ENCODE measurements at regions not wholly inside any gene's neighbourhood (a gene's known extent, or its start where the extent isn't known, plus 50 kb on each side); places are given as distances from the start of the nearest gene placed in this dataset.
"Not testable (repeated sequence)": the region's sequence is repeated elsewhere in the genome, so short reads cannot be mapped to it uniquely, and the experiment has no call there.

- no peak for DNase-seq (ENCODE audit: low read depth)
Observed at GRCh38 chr14:106141242-106142220, 615.1 kb downstream of the TMEM121 start.

GRCh38 chr14:106145731-106146130 lies 619.3 kb downstream of the TMEM121 start:
- DNase-seq (ENCODE audit: low read depth) = not testable (repeated sequence)

- DNase-seq (ENCODE audit: low read depth) = peak; percentile 40
Observed at GRCh38 chr14:106153362-106153955, 627.1 kb downstream of the TMEM121 start.

- DNase-seq (ENCODE audit: low read depth) = no peak
Observed at GRCh38 chr14:106163316-106163715, 636.9 kb downstream of the TMEM121 start.

DNA sequence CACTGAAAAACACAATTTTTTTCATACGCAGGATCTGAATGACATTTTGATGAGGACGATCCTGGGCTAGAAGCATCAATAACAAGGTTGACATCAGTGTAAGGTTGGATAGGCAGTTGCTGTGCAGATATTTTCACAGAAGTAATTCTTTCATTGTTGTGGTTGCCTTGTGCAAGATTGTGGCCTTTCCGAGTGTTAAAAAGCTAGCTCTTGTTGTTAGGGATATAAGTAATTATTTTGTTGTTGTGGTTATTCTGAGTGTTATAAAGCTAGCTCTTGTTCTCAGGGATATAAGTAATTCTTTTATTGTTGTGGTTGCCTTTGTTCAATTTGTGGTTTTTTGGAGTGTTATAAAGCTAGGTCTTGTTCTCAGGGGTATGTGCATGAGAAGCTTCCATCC lies 637.4 kb downstream of the TMEM121 start:
- not testable (repeated sequence) for DNase-seq (ENCODE audit: low read depth)

DNA sequence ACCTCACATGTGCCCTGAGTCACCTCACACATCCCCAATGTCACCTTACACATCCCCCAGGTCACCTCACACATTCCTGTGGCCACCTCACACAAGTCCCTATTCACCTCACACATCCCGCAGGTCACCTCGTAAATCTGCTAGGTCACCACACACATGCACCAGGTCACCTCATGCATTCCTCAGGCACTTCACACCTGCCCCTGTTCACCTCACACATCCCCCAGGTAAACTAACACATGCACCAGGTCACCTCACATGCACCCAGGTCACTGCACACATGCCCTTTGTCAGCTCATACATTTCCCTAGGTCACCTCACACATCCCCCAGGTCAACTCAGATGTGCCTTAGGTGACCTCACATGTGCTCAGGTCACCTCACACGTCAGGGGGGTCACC lies 639.8 kb downstream of the TMEM121 start:
- no peak for DNase-seq (ENCODE audit: low read depth)

- DNase-seq (ENCODE audit: low read depth) = no peak
Observed at GRCh38 chr14:106166650-106167204, 640.3 kb downstream of the TMEM121 start.

DNA sequence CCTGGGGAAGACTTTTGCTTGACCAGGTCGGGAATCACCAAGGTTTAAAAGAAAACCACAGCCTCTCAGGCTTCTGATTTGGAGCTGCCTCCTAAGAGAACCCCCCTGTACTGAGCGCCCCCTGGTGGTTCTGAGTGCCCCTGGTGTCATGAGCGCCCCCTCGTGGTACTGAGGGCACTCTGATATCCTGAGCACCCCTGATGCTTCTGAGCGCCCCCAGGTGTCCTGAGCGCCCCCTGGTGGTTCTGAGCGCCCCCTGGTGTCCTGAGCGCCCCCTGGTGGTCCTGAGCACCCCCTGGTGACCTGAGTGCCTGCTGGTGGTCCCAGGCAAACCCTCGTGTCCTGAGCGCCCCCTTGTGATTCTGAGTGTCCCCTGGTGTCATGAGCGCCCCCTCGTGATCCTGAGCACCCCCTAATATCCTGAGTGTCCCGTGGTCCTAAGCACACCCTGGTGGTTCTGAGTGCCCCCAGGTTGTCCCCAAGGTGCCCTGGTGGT lies 643.8 kb downstream of the TMEM121 start:
- peak; percentile 30 for DNase-seq (ENCODE audit: low read depth)

GRCh38 chr14:106174206-106174605 lies 647.8 kb downstream of the TMEM121 start:
- DNase-seq (ENCODE audit: low read depth) = peak; percentile 61

DNA sequence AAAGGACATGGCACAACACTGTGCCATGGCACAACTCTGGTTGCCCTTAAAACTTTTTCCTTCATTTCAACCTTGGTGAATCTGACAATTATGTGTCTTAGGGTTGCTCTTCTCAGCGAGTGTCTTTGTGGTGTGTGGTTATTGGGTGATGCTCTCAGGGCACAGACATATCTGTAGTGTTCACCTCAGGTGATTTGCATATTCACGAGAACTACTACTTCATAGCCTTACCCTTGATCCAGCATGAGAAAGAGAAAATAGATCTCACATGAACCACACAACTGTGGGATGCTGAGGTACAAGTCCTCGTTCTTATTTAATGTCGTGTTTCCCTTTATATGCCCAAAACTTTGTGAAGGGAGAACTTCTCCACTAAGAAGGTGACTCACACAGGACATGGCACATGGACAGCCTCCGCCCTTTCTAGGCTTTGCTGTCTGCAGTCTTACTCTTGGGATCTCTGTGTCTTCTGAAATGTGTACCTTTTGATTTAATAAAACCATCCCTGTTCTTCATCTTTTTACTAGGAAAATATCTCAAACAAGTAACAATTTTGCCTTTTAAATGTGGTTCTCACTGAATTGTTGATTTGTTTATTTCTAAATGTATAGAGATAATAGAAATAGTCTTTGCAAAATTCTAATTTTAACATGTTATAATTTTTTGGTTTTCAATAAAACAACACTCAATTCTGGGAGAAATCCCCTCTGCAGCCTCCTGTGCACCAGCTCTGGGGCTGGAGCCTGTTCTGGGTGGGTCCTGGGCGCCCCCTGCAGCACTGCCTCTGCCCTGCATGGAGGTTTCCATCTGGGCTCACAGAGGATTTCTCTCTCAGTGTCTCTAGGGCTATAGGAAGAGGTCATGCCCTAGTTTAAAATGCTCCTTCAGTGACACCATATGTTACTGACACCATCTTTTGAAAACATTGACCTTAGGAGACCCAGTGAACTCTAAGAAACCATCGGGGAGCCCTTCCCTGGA lies 651.2 kb downstream of the TMEM121 start:
- peak; percentile 11 for DNase-seq (ENCODE audit: low read depth)

DNA sequence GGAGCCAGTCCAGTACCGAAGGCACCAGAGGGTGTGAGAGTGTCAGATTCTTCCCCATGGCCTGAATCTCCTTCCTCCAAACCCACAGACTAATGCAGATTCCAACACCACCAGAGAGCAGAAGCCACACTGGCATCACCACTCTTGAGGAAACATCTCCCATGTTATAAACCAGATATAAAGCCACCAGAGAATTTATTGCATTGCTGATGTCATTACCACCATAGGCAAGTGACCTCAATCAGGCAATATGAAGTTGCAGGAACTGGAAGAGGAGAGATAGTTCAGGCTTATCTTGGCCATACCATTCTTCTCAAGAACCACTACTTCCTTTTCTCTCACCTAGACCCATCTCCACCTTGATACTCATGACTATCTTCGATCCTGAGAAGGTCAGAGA lies 653.4 kb downstream of the TMEM121 start:
- no peak for DNase-seq (ENCODE audit: low read depth)

DNA sequence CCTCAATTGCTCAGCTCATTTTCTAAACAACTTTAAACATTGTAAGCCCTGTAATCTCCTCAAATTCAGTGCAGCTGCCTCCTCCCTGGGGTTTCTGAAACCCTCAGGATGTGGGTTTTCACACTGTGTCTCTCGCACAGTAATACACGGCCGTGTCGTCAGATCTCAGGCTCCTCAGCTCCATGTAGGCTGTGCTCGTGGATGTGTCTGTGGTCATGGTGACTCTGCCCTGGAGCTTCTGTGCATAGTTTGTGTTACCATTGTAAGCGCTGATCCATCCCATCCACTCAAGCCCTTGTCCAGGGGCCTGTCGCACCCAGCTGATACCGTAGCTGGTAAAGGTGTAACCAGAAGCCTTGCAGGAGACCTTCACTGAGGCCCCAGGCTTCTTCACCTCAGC lies 658.4 kb downstream of the TMEM121 start:
- DNase-seq (ENCODE audit: low read depth) = peak; percentile 50

GRCh38 chr14:106185174-106185836 lies 658.9 kb downstream of the TMEM121 start:
- not testable (repeated sequence) for DNase-seq (ENCODE audit: low read depth)

DNA sequence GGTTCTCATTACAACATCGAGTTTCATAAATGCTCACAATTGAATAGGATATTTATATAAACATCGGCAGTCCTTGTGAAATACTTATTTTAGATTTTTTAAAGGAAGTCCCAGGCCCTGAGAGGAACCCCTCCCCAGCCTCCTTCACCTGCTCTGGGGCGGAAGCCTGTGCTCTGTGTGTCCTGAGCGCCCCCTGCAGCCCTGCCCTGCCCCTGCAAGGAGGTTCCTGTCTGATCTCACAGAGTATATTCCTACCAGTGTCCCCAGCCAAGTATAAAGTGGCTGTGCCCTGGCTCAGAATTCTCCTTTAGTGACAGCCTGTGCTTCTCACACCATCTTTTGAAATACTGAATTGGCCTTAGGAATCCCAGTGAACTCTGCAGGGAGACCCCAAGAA lies 659.5 kb downstream of the TMEM121 start:
- no peak for DNase-seq (ENCODE audit: low read depth)

- DNase-seq (ENCODE audit: low read depth) = no peak
Observed at GRCh38 chr14:106187216-106187615, 660.8 kb downstream of the TMEM121 start.

- DNase-seq (ENCODE audit: low read depth) = not testable (repeated sequence)
Observed at GRCh38 chr14:106192701-106193100, 666.3 kb downstream of the TMEM121 start.

DNA sequence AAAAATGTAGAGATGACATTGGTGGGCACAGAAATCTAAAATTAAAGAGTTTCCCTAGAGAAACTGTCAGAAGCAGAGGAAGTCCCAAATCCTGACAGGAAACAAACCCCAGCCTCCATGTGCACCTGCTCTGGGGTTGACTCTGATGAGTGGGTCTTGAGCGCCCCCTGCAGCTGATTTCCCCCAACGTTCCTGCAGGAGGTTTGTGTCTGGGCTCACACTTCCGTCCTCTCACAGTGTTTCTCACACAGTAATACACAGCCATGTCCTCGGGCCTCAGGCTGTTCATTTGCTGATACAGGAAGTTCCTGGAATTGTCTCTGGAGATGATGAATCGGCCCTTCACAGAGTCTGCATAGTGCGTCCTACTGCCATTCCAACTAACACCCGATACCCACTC lies 670.1 kb downstream of the TMEM121 start:
- not testable (repeated sequence) for DNase-seq (ENCODE audit: low read depth)

DNA sequence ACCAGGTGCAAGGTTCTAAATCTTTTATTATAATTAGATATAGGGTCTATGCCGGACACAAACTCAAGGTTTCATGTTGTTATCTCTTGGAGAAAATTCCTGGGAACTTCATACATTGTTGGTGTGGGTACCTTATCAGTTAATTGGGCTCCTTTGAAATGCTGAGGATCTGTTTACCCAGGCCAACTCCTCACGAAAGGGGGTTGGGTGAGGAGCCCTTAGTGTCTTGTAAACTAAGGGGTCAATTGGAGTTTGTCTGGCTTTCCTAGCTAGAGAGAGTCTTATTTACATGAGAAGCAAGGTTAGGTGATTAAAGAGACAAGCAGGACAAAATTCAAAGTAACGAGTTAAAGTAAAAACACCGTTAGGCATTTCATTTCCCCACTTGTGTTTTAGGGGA lies 670.9 kb downstream of the TMEM121 start:
- DNase-seq (ENCODE audit: low read depth) = not testable (repeated sequence)

DNA sequence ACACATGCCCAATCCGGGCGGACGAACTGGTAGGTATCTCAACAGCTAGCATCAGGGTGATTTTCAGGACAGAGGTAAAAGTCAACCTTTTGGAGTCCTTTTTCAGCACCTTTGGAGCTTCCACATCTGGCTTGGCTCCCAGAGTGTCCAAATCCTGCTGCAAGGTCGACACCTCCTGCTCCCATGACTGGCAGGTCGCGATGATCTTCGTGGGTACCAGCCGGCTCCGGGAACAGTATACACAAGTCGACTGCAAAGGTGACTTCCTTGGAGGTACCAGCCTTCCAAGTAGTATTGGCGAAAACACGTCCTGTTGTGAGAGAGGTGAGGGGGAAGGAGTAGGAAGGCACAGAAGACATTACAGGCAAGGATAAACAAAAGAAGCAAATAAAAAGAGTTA lies 672.7 kb downstream of the TMEM121 start:
- no peak for DNase-seq (ENCODE audit: low read depth)

- no peak for DNase-seq (ENCODE audit: low read depth)
Observed at GRCh38 chr14:106200541-106201315, 674.3 kb downstream of the TMEM121 start.
